B cell (primary cell): ENCODE measurements at regions not wholly inside any gene's neighbourhood (a gene's known extent, or its start where the extent isn't known, plus 50 kb on each side); places are given as distances from the start of the nearest gene placed in this dataset.

Experiments used
- CTCF ChIP-seq: fragments of 200-600 bp; IDR thresholded peaks from one replicate; pipeline ENCODE4 v1.8.0; 2022; ENCODE audit warnings: antibody characterized with exemption, mild to moderate bottlenecking
- EZH2 ChIP-seq: IDR thresholded peaks from 2 replicates; pipeline ENCODE4 v1.6.1; 2012; ENCODE audit warnings: borderline replicate concordance, low read depth, mild to moderate bottlenecking, moderate library complexity, low read length; ENCODE audit not compliant: insufficient read depth, poor library complexity, severe bottlenecking

- TF ChIP-seq CTCF (no peak), EZH2 (no peak)
Observed at GRCh38 chr18:22088029-22088428, 81.4 kb upstream of the GATA6 start.
